ENCODE measurements at regions not wholly inside any gene's neighbourhood (a gene's known extent, or its start where the extent isn't known, plus 50 kb on each side); places are given as distances from the start of the nearest gene placed in this dataset.

DNA sequence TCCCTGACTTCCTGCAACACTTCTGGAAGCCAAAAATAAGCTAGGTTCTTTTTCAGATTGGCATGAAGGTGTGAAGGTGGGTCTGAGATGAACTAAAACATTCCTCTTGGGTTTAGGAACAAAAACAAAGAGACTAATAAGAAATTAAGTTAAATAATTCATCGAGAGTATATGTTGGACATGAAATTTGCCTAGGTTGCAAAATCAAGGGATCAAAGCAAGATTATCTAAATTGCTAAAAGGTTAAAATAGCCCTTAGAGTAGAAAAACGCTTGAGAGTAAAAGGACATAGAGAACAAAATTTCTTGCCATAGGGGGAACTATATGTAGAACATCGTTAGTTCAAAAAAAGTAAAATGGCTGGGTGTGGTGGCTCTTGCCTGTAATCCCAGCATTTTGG lies 845.9 kb upstream of the NXPH2 start:
- no peak for DNase-seq (ENCODE audit: low read depth)
- Histone ChIP-seq H3K9ac (ENCODE audit: low read length) (no peak overlapping the region), H3K4me1 (ENCODE audit: control insufficient read depth, insufficient read depth, low read length) (no peaks in the 10 kb centered on the region), H3K9me3 (ENCODE audit: control insufficient read depth, low read length) (peaks cover 2% of the 10 kb centered on the region), H3K36me3 (ENCODE audit: control insufficient read depth, insufficient read depth, low read length, severe bottlenecking) (no peaks in the 10 kb centered on the region), H3K4me3 (ENCODE audit: low read length) (no peak overlapping the region), H3K27me3 (replicated peaks; ENCODE audit: control insufficient read depth, insufficient read depth, low read length) (no peaks in the 10 kb centered on the region)

- no peaks in the 10 kb centered on the region for H3K4me1 ChIP-seq (ENCODE audit: control insufficient read depth, insufficient read depth, low read length)
- peaks cover 18% of the 10 kb centered on the region for H3K9me3 ChIP-seq (ENCODE audit: control insufficient read depth, low read length)
- DNase-seq (ENCODE audit: low read depth) = no peak
- H3K4me3 ChIP-seq (ENCODE audit: low read length) = no peak overlapping the region
- no peak overlapping the region for H3K9ac ChIP-seq (ENCODE audit: low read length)
- H3K27me3 ChIP-seq (replicated peaks; ENCODE audit: control insufficient read depth, insufficient read depth, low read length) = no peaks in the 10 kb centered on the region
- no peaks in the 10 kb centered on the region for H3K36me3 ChIP-seq (ENCODE audit: control insufficient read depth, insufficient read depth, low read length, severe bottlenecking)
Measured at GRCh38 chr2:139622691-139623090, 842.5 kb upstream of the NXPH2 start.

DNA sequence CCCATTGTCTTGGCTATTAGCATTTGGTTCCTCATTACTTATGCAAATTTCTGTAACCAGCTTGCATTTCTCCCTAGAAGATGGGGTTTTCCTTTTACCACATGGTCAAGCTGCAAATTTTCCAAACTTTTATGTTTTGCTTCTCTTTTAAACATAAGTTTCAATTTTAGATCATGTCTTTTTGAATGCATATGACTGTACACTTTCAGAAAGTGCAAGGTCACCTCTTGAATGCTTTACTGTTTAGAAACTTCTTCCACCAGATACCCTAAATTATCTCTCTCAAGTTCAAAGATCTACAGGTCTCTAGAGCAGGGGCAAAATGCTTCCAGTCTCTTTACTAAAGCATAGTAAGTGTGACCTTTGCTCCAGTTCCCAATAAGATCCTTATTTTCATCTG lies 837.6 kb upstream of the NXPH2 start:
- Histone ChIP-seq H3K9ac (ENCODE audit: low read length) (no peak overlapping the region), H3K4me3 (ENCODE audit: low read length) (no peak overlapping the region), H3K9me3 (ENCODE audit: control insufficient read depth, low read length) (peaks cover 18% of the 10 kb centered on the region), H3K36me3 (ENCODE audit: control insufficient read depth, insufficient read depth, low read length, severe bottlenecking) (no peaks in the 10 kb centered on the region), H3K27me3 (replicated peaks; ENCODE audit: control insufficient read depth, insufficient read depth, low read length) (no peaks in the 10 kb centered on the region), H3K4me1 (ENCODE audit: control insufficient read depth, insufficient read depth, low read length) (no peaks in the 10 kb centered on the region)
- DNase-seq (ENCODE audit: low read depth) = no peak

GRCh38 chr2:139613264-139613663 lies 833.1 kb upstream of the NXPH2 start:
- no peaks in the 10 kb centered on the region for H3K36me3 ChIP-seq (ENCODE audit: control insufficient read depth, insufficient read depth, low read length, severe bottlenecking)

DNA sequence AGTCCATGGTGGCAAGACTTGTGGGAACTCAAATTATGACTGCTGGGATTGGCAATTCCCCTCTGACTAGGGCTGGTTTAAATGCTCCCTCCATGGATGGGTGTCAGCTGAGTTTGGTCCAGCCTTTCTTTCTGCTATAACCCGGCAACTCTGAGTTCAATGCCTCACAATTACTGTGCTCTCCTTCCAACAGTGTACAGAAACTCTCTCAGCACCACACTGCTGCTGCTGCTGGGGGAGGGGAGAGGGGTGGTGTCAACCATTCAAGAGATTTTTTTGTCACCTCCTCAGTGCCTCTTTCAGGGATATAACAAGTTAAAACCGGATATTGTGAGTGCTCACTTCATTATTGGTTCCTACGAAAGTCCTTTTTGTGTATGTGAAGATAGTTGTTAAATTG lies 830.3 kb upstream of the NXPH2 start:
- Histone ChIP-seq H3K9ac (ENCODE audit: low read length) (no peak overlapping the region), H3K9me3 (ENCODE audit: control insufficient read depth, low read length) (no peaks in the 10 kb centered on the region), H3K27me3 (replicated peaks; ENCODE audit: control insufficient read depth, insufficient read depth, low read length) (no peaks in the 10 kb centered on the region), H3K4me3 (ENCODE audit: low read length) (no peak overlapping the region), H3K4me1 (ENCODE audit: control insufficient read depth, insufficient read depth, low read length) (no peaks in the 10 kb centered on the region), H3K36me3 (ENCODE audit: control insufficient read depth, insufficient read depth, low read length, severe bottlenecking) (no peaks in the 10 kb centered on the region)
- DNase-seq (ENCODE audit: low read depth) = no peak

More at GRCh38 chr2:139613264-139613663, 833.1 kb upstream of the NXPH2 start:
- no peaks in the 10 kb centered on the region for H3K9me3 ChIP-seq (ENCODE audit: control insufficient read depth, low read length)
- no peaks in the 10 kb centered on the region for H3K4me1 ChIP-seq (ENCODE audit: control insufficient read depth, insufficient read depth, low read length)
- H3K27me3 ChIP-seq (replicated peaks; ENCODE audit: control insufficient read depth, insufficient read depth, low read length) = no peaks in the 10 kb centered on the region
- DNase-seq (ENCODE audit: low read depth) = no peak
- no peak overlapping the region for H3K4me3 ChIP-seq (ENCODE audit: low read length)
- H3K9ac ChIP-seq (ENCODE audit: low read length) = no peak overlapping the region

GRCh38 chr2:139609109-139609508 lies 828.9 kb upstream of the NXPH2 start:
- Histone ChIP-seq H3K9me3 (ENCODE audit: control insufficient read depth, low read length) (no peaks in the 10 kb centered on the region), H3K27me3 (replicated peaks; ENCODE audit: control insufficient read depth, insufficient read depth, low read length) (no peaks in the 10 kb centered on the region), H3K4me3 (ENCODE audit: low read length) (no peak overlapping the region), H3K9ac (ENCODE audit: low read length) (no peak overlapping the region), H3K4me1 (ENCODE audit: control insufficient read depth, insufficient read depth, low read length) (no peaks in the 10 kb centered on the region), H3K36me3 (ENCODE audit: control insufficient read depth, insufficient read depth, low read length, severe bottlenecking) (no peaks in the 10 kb centered on the region)
- DNase-seq (ENCODE audit: low read depth) = no peak

- Histone ChIP-seq H3K9me3 (ENCODE audit: control insufficient read depth, low read length) (no peaks in the 10 kb centered on the region), H3K9ac (ENCODE audit: low read length) (no peak overlapping the region), H3K4me3 (ENCODE audit: low read length) (no peak overlapping the region), H3K4me1 (ENCODE audit: control insufficient read depth, insufficient read depth, low read length) (no peaks in the 10 kb centered on the region), H3K27me3 (replicated peaks; ENCODE audit: control insufficient read depth, insufficient read depth, low read length) (no peaks in the 10 kb centered on the region), H3K36me3 (ENCODE audit: control insufficient read depth, insufficient read depth, low read length, severe bottlenecking) (no peaks in the 10 kb centered on the region)
- no peak for DNase-seq (ENCODE audit: low read depth)
Measured at GRCh38 chr2:139605668-139606067, 825.5 kb upstream of the NXPH2 start.

GRCh38 chr2:139600166-139600565 lies 820.0 kb upstream of the NXPH2 start:
- Histone ChIP-seq H3K9me3 (ENCODE audit: control insufficient read depth, low read length) (no peaks in the 10 kb centered on the region), H3K36me3 (ENCODE audit: control insufficient read depth, insufficient read depth, low read length, severe bottlenecking) (no peaks in the 10 kb centered on the region), H3K4me1 (ENCODE audit: control insufficient read depth, insufficient read depth, low read length) (no peaks in the 10 kb centered on the region), H3K9ac (ENCODE audit: low read length) (no peak overlapping the region), H3K27me3 (replicated peaks; ENCODE audit: control insufficient read depth, insufficient read depth, low read length) (no peaks in the 10 kb centered on the region), H3K4me3 (ENCODE audit: low read length) (no peak overlapping the region)
- DNase-seq (ENCODE audit: low read depth) = no peak

GRCh38 chr2:139585101-139585500 lies 804.9 kb upstream of the NXPH2 start:
- H3K4me3 ChIP-seq (ENCODE audit: low read length) = no peak overlapping the region
- H3K27me3 ChIP-seq (replicated peaks; ENCODE audit: control insufficient read depth, insufficient read depth, low read length) = no peaks in the 10 kb centered on the region
- no peaks in the 10 kb centered on the region for H3K9me3 ChIP-seq (ENCODE audit: control insufficient read depth, low read length)
- H3K9ac ChIP-seq (ENCODE audit: low read length) = no peak overlapping the region
- DNase-seq (ENCODE audit: low read depth) = no peak
- no peaks in the 10 kb centered on the region for H3K36me3 ChIP-seq (ENCODE audit: control insufficient read depth, insufficient read depth, low read length, severe bottlenecking)
- no peaks in the 10 kb centered on the region for H3K4me1 ChIP-seq (ENCODE audit: control insufficient read depth, insufficient read depth, low read length)

DNA sequence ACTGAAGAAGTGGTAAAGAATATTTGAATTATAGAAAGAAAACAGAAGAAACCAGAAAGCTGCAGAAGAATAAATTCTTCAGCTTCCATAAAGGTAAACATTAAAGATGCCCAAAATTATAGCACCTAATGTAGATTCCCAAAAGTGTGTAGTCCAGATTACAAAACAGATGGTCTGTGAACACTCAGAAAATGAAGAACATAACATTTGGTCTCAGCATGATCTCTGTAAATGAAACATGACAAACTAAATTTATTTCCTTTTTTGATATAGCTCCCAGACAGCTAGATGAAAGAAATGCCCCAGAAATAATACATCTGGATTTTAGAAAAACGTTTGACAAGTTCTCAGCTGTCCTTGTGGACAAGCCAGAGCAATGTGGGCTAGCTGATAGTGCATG lies 794.2 kb upstream of the NXPH2 start:
- no peak overlapping the region for H3K9ac ChIP-seq (ENCODE audit: low read length)
- no peaks in the 10 kb centered on the region for H3K4me1 ChIP-seq (ENCODE audit: control insufficient read depth, insufficient read depth, low read length)

GRCh38 chr2:139556789-139557188 lies 776.6 kb upstream of the NXPH2 start:
- DNase-seq (ENCODE audit: low read depth) = no peak
- Histone ChIP-seq H3K9ac (ENCODE audit: low read length) (no peak overlapping the region), H3K9me3 (ENCODE audit: control insufficient read depth, low read length) (no peaks in the 10 kb centered on the region)

More for the DNA sequence above, 794.2 kb upstream of the NXPH2 start:
- no peak for DNase-seq (ENCODE audit: low read depth)
- no peaks in the 10 kb centered on the region for H3K27me3 ChIP-seq (replicated peaks; ENCODE audit: control insufficient read depth, insufficient read depth, low read length)
- no peak overlapping the region for H3K4me3 ChIP-seq (ENCODE audit: low read length)
- no peaks in the 10 kb centered on the region for H3K36me3 ChIP-seq (ENCODE audit: control insufficient read depth, insufficient read depth, low read length, severe bottlenecking)
- H3K9me3 ChIP-seq (ENCODE audit: control insufficient read depth, low read length) = peaks cover 3% of the 10 kb centered on the region

GRCh38 chr2:139550873-139551272 lies 770.7 kb upstream of the NXPH2 start:
- H3K9ac ChIP-seq (ENCODE audit: low read length) = no peak overlapping the region
- no peaks in the 10 kb centered on the region for H3K27me3 ChIP-seq (replicated peaks; ENCODE audit: control insufficient read depth, insufficient read depth, low read length)
- no peak overlapping the region for H3K4me3 ChIP-seq (ENCODE audit: low read length)
- no peaks in the 10 kb centered on the region for H3K9me3 ChIP-seq (ENCODE audit: control insufficient read depth, low read length)
- no peaks in the 10 kb centered on the region for H3K4me1 ChIP-seq (ENCODE audit: control insufficient read depth, insufficient read depth, low read length)
- no peaks in the 10 kb centered on the region for H3K36me3 ChIP-seq (ENCODE audit: control insufficient read depth, insufficient read depth, low read length, severe bottlenecking)
- no peak for DNase-seq (ENCODE audit: low read depth)

More at GRCh38 chr2:139556789-139557188, 776.6 kb upstream of the NXPH2 start:
- Histone ChIP-seq H3K36me3 (ENCODE audit: control insufficient read depth, insufficient read depth, low read length, severe bottlenecking) (no peaks in the 10 kb centered on the region), H3K4me3 (ENCODE audit: low read length) (no peak overlapping the region), H3K4me1 (ENCODE audit: control insufficient read depth, insufficient read depth, low read length) (no peaks in the 10 kb centered on the region), H3K27me3 (replicated peaks; ENCODE audit: control insufficient read depth, insufficient read depth, low read length) (no peaks in the 10 kb centered on the region)
